Stomach (tissue), 4 donors: ENCODE measurements at regions not wholly inside any gene's neighbourhood (a gene's known extent, or its start where the extent isn't known, plus 50 kb on each side); places are given as distances from the start of the nearest gene placed in this dataset.

ENCODE experiments used
- CTCF ChIP-seq, 7 experiments: fragments of 450-650 bp in 4 of 7; fragments of 200-600 bp in 3 of 7; sonication (generic) in 3 of 7; IDR thresholded peaks; one replicate each; pipeline ENCODE4 v1.5.1; 2016 to 2019; ENCODE audit warnings: antibody characterized with exemption in 7 of 7, control low read depth in 2 of 7, mild to moderate bottlenecking in 1 of 7
- POLR2A ChIP-seq, 4 donors: fragments of 450-650 bp; IDR thresholded peaks; one replicate each; pipeline ENCODE4 v1.6.1; 2016; ENCODE audit warnings: antibody characterized with exemption in 4 of 4, control low read depth in 2 of 4, mild to moderate bottlenecking in 1 of 4, moderate library complexity in 1 of 4

GRCh38 chr5:165360784-165361542 lies 1855.5 kb downstream of the MAT2B start:
- no peak for TF ChIP-seq POLR2A (IDR thresholded peaks at IDR 0.05)
- no peak for TF ChIP-seq CTCF (IDR thresholded peaks at IDR 0.05)
